HT1080 (cell line): ENCODE measurements at regions not wholly inside any gene's neighbourhood (a gene's known extent, or its start where the extent isn't known, plus 50 kb on each side); places are given as distances from the start of the nearest gene placed in this dataset.

Source experiments
- DNase-seq: peaks from one replicate; pipeline ENCODE4 v3.0.0-alpha.2; 2015; ENCODE audit warnings: low read depth

DNA sequence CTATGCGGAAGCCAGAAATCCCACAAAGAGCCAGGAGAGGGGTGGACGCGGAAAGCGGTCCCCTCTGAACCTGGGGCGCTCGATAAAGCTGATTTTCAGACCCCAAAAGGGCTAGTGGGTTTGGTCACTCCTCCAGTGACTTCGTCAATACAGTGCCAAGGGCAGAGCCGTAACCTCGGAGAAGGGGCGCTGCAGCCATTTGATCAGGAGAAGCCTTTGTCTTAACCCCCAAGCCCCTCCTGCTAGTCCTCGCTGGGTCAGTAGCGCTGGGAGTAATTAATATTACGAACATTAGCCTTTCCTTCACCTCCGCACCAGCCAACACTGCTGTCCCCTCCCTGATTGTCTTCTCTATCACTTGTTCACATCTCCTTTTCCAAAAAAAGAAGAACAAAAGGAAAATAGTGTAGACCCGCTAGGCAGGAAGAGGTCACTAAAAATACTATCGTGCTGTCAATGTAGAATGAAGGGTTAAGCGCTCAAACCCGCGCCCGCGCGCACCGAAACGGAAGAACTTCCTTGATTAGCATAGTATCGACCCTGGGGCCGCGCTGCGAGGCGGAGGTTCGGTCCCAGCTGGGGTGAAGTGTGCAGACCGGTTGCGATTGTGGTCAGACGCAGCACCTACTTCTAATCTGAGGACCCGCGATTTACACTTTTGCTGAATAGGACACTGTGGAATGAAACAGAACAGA is 63.2 kb upstream of the MAPRE2 start:
- peak; percentile 35 for DNase-seq

DNA sequence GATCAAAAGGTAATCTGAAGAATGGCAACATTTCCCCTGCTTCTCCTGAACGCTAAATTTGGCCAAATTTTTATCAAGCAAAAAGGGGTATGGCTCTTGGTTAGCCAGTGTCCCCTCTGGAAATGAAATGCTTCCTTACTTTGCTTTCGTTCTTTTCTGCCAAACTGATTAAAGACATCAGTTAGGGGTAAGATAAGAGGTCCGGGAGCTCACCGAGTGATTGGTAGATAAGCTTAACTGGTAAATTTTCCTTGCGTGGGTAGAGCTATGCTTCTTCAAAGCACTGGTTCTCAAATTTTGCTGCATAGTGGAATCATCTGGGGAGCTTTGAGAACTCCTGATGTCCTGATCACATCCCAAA is 62.7 kb upstream of the MAPRE2 start:
- DNase-seq, result no peak

DNA sequence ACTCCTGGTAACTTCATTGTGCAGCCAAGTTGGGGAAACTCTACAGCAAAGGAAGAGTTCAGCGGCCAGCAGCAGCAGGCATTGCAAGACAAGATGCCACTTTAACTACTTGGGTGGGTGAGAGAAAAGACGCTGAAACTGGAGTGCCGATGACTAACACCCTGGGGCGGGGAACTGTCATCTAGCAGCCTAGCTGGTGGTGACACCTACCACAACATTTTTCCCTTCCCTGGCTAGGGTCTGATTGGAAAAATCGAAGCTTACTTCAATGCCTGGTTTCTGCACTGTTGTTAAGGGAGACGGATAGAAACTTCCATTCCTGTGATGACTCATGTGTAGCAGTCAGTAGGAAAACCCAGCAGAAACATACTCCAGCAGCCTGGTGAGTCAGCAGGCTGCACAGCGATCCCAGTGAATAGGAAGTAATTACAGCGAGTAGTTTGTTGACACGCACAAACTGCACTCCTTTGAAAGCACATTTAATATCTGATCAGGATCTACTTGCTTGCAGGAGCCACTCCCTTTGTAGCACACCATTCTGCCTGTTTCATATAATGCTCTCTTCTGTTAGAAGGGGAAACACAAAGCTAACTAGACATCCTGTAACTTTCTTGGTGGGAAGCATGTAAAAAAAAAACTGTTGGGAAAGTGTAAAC is 62.1 kb upstream of the MAPRE2 start:
- DNase-seq, result peak; percentile 99

DNA sequence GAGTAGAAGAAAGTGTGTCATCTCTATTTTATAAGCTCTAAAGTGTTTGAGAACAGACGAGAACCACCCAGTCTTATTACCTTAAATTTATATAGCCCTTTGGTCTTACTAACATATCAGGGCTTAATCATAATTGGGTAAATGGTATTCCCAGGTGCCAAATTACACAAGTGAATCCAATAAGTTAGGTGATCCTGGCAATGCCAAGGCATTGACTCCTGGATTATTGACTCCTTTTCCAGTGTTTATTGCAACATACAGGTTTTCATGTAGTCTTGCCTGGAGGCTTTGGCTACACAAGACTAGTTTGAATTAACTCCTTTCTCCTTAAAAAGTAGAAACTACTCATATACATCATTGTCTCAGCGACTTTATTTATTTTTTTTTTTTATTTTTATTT is 59.7 kb upstream of the MAPRE2 start:
- DNase-seq, result no peak

DNA sequence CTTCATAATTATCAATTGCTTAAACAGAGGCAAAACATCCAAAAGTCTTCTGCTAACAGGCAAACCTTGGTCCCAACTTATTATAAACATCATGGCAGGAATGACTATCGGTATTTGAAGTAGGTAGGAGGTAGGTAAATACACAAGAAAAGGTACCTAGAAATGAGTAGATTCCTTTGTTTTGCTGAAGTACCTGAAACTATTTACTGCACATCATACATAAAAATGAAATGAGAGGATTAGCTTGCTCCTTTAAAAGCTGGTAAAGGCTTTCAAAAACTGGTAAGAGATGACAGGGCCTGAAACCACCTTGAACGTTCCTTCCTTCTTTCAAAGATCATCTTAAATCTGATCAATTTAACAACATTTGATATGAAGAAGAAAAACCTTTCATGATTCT is 55.2 kb upstream of the MAPRE2 start:
- no peak for DNase-seq

DNA sequence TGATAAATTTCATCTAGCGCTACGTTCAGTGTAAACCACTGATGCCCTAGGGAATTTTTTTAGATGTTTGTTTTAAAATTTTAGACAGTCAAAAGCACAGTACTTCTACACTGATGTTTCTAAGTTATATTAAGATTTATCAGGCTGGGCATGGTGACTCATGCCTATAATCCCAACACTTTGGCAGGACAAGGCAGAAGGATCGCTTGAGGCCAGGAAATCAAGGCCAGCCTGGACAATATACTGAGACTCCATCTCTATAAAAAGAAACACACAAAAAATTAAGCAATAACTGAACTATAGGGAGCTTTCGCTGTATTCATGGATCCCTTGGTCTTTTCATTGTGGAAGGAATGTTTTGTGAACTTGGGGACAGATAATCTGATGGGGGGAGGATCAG is 50.6 kb upstream of the MAPRE2 start:
- DNase-seq, result peak; percentile 23

DNA sequence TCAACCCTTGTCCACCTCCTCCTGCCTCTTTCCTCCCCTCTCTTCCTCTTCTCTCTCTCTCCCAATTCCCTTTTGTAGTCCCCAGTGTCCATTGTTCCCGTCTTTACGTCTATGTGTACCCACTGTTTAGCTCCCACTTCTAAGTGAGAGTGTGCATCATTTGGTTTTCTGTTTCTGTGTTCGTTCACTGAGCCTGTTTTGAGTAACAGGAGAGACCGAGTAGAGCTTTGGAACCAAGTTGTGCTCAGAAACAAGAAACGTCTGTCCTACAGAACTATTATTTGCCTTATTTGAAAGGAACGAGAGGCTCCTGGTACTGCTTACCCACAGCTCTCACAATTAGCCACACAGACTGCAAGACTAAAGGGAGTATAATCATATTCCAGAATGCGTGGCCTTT is 50.1 kb upstream of the MAPRE2 start:
- no peak for DNase-seq
